NCI-H1417 (cell line): ENCODE measurements at regions not wholly inside any gene's neighbourhood (a gene's known extent, or its start where the extent isn't known, plus 50 kb on each side); places are given as distances from the start of the nearest gene placed in this dataset.

Experiments
- DNase-seq, 3 experiments: peaks; one replicate each; lab custom pipeline; 2025; lab: John Stamatoyannopoulos, UW

DNA sequence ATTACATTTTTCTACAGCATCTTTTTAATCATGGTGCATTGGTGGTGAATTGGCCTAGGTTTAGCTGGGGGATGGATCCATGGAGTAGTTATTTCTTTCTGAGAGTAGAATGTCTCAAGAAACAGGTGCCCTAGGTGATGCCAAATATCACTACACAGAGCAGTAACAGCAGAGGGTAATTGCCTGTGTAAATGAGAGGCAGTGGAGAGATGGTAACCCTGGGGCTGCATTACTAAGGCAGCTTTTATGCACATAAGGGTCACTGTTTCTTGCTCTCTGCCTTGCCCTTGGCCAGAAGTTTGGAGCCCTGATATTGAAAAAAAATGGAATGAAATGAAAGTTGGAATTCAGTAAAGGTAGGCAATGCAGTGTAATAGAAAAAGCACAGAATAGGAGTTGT is 604.0 kb downstream of the NOVA1 start:
- DNase-seq = no peak

DNA sequence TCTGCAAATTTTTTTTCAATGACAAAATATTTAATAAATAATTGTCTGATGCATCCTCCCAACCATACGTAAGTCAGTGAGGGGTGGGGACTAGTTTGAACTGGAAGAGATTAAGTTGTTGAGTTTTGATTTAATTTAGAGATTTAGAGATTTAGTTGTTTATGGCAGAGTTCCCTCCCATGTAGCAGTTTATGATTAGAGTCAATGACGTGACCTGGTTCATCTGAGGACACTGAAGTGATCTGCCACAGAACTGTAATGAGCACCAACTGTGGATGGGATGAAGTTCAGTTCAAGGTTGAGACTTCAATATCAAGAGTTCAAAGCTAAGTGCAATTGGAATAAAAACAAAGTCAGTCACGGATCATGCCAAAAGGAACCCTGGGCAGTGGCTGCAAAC is 609.3 kb downstream of the NOVA1 start:
- no peak for DNase-seq

DNA sequence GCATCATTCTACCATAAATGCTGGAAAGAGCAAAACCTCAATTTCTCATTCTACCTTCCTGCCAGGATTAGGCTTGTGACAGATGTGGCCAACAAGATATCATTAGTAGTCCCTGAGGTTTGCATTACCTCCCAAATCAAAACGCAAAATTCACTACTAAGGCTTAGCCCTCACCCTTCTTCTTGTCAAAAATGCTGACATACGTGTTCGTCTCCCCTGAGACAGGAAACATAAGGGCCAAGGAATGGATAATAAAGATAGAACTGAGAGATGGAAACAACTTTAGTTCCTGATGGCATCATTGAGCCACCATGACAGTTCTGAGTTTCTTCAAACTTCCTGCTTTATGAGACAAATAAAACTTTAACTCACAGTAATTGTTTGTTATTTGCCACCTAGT is 642.1 kb downstream of the NOVA1 start:
- DNase-seq = no peak

DNA sequence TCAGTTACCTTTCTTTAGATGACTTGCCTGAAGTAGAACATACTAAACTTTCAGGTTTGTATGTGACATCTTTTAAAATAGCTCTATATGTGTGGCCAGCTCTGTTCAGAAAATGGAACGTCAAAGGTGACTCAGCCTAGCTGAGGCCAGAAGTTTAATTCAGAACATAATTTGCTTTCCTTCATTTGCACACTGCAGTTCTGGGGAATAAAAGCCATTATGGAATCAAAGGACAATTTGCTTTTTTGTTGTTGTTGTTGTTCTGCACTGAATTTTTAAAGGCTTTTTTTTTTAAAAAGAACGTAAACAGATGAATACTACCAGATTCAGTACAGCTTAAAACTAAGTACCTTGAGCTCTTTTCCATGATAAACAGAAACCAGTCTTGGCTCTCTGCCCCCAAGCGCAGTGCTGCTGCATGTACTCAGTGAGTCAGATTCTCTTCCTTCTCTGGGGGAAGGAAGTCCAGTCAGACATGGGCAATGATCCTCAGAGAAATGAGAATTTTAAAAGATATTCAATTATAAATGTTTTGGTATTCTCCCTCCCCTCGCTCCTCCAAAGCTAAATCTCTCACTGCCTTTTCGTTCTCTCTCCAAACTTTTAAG is 644.2 kb downstream of the NOVA1 start:
- DNase-seq = no peak

DNA sequence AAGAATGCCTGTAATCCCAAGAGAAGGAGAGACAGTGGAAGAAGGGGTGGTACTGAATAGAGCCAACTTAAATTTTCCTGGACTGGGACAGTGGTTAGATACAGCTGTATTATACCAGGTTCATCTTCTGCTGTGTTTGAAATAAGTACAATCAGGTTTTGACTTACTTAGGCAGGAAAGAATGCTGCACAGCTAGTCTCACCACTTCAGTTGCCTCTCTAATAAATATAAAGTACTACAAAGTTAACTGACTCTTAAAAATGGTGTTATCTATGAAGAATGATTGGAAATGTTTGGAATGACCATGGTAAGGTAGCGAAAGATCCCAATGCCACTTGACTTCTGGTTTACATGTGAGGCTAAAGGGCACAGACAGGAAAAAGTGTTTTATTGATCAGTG is 652.1 kb downstream of the NOVA1 start:
- no peak for DNase-seq

DNA sequence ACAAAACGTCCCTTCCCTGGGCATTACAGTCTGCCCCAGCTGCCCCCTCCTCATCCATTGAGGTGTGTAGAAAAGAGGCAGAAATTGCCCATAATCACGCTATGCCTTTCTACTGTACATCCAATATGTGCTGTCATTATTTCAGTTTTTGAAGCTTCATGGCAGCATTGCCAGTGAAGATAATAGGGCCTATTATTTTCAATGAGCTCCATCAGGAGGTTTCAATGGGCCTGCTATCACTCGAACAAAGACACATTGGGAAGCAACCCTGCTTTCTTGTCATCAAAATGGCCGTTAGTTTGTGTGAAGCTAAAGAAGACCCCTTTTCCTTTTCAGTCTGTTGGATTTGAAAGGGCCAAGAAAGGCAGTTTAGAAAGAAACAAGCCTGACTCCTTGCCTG is 653.8 kb downstream of the NOVA1 start:
- DNase-seq = no peak

DNA sequence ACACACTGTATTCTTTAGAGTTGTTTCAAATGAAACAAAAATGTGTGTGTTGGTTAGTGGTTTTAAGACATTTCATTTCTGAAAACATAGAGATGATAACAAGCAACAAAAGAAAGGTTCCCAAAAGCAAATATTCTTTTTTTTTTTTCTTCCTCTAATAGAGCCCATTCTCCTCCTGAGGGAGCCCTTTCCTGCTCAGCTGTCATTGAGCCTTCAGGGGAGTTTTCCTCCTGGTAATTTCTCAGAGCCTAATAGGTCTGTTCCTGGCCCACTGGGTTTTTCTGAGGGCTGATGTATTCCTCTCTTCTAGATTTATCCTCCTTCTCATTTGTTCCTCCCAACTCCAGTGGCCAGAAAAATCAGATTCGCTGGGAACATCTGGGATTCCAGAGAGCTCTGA is 654.5 kb downstream of the NOVA1 start:
- no peak for DNase-seq

DNA sequence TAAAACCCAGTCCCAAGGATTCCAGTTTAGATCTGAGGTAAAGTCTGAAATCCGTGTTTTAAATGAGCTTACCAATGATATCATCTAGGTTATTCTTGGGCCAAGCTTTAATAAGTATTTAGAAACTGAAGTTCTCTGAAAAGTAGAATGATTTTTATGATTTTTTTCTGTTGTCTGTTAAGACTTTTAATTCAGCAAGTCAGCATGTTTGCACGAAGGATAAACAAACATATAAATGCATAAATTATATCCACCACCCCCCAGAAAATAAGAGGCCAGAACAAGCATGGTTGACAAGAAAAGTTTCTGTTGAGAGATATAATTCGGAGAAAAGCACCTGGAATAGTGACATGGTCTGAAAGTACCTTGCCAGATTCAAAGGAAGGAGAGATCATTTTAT is 655.7 kb downstream of the NOVA1 start:
- DNase-seq = no peak

DNA sequence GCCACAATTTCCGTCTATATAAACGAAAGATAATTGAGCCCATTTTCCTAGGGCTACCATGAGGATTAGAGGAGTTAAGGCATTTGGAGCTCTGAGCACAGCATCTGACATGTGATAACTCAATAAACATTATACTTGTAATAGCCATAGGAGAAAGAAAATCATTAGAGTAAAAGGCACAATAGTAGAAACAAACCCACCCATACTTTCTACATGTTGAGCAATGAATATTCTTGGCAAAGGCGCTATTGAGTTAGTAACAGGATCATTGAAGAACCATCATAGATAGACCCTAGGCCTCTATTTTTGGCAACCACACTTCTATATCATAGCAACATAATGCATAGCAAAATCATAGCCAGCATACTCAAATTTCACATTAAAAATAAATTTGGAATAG is 664.1 kb downstream of the NOVA1 start:
- no peak for DNase-seq

DNA sequence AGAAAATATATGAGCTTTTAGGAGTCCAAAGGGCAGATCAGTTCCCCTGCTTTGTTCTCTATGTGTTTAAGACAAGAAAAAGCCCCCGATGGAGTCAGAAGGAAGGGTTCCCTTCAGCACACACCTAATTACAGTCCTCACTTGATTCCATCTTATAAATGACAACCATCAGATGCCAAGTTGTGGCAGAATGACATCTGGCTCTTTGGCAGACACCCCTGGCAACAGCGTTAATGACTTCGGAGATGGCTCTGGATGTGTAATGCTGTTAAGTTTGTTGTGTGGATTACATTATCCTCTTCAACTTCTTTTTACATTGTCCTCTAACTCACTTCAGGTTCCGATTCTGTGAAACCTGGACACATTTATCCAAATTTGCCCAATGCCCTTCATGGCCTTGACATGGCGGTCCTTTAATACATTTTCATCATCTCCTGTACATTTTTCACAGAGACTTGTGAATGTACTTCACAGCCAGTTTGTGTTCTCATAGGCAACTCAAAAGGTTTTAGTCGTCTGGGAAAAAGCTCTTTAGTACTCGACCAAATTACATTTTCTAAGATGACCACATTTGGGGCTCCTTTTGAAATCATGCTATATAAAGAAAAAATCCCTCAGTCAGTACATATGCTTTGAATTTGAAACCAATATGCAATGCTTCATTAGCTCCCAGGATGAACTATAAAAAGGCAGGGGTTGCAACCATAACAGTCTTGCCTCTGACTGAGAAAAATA is 667.8 kb downstream of the NOVA1 start:
- no peak for DNase-seq

DNA sequence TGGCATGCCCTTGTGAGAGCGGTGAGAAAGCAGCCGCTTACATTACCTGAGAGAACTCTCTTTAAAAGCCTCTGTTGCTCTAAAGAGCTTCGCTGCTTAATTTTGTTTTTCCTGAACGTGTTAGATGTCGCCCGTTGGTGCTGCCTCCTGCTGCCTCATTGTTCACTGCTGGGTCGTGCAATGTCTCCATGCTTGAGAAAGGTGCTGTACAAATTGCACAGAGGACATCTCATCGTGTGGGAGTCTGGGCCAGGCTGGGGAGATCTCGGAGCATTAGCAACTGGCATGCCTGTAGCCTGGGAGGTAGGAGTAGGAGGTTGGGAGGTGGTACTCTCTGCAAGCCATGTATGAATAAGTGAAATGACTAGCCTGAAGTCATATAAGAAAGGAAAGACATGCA is 686.0 kb downstream of the NOVA1 start:
- DNase-seq = no peak

DNA sequence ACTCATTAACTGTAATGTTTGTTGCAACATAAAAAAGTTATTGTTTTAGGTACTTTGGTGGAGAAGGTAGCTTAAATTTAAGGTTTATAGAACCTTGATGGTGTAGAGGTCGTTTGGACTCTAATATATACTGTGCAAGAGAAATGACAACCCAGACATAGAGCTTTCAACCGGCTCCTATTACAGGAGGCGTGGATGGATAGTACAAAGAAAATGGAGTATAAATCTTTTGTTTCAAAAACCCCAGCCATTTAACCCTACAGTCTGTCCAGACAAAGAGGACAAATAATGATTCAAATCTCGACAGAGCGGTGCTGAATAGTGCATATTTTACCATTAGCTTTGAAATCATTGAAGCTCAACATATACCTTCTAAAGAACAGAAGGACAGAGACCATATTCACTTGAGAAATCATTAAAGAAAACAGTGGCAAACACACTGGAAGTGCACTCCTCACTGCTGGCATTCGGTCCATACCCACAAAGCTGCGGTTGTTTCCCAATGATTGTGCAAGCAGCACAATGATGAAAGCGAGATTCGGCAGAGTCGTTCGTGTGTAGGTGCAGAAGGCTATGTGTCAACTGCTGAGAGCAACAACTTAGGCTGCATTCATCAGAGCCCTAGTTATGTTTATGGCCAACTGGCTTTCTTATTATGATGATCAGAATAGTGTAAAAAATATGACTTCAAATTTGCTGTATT is 688.6 kb downstream of the NOVA1 start:
- no peak for DNase-seq

DNA sequence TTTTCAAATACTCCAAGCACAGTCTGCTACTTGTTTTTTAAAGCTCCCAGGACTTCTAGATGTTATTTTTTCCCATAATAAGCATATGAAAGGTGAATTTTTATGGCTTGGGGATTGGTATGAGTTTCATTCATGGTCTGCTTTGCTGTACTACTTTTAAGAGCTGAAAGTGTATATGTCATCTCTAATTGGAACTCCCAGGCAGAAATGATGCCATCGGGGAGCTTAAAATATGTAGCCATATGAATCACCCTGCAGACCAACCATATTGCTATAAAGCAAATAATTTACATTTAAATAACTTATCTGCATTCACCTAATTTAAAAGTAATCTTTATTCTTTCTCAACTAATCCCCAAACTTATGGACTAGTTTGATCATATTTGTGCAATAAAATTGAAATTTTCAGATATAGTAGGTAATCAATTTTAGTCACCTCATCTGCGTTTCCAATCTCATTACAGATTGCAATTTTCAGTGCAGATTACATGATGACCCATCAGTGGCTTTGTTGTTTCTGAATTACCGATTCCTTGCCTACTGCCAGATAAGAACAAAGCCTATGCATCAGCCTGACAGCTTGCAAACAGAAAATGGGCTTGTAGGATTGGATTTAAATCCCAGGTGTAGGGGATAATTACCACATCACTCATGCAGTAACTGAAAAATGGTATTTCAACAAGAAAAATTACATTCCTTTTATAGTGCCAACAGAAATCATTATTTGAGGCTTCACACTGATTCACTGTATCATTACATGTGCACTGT is 689.4 kb downstream of the NOVA1 start:
- no peak for DNase-seq

DNA sequence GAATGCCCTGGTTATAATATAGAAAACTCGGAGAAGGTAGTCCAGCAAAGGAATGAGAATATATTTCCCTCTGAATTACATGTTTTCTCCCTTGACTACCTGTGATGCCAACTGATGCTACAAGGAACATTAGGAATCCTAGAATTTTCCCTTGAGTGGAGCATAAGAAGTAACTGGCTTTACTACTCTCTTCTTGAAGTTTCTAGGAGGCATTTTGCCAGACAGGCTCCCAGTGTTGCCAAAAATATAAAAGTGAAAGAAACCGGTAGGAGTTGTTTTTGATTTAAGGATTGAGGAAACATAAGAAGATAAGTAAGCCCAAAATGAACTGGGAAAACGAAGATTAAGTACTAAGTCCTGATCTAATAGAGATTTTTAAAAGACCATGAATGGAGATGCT is 693.4 kb downstream of the NOVA1 start:
- DNase-seq = no peak

DNA sequence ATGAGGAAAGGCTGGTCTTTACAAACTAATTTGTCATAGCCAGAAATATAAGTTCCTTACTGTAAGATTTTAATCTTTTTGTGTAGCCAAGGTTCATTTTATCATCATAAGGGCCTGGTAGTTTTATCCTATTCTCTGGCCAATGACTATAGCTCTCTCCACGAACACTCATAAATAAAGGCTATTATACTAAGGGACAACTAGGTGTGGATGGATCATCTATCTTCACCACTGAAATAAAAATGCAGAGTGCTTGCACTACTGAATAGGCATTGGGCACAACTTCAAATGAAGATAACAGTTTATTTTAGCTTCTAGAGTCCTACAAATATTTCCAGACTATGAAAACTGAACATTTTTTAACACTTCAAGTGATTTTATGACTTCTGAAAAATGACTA is 698.6 kb downstream of the NOVA1 start:
- DNase-seq = no peak

DNA sequence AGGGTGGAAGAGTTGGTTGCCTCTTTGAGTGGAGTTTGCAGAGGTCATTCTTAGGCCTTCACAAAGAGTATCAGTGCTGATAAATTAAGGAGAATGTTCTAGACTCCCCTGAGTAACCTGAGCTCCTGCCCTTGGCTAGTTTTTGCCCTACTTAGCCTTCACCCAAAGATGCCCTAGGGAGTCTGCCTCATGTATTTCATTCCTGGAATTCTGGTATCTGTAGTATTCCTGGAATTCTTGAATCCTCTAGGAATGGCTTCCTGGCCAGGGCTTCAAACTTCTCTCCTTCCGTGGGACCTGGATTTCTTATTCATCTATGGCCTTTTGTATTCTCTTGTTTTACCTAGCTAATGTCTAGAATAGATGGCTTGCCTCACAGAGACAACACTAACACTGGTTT is 701.1 kb downstream of the NOVA1 start:
- DNase-seq = no peak

DNA sequence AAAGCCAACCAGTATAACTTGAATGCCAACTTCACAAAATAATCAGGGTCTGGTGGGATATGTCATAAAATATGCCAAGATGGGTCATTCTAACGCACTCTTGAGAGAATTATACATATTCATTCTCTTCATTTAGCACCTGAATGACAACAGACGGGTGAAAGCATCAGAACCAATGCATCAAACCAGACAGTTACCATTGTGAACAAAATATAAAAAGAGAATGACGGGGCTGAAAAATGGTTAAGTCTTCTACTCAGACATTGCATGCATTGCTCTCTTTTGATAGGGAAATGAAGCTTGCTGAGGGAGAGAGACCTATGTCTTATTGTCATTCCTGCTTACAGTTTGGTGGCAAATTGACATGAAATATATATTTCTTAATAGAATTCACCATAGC is 702.1 kb downstream of the NOVA1 start:
- DNase-seq = no peak

DNA sequence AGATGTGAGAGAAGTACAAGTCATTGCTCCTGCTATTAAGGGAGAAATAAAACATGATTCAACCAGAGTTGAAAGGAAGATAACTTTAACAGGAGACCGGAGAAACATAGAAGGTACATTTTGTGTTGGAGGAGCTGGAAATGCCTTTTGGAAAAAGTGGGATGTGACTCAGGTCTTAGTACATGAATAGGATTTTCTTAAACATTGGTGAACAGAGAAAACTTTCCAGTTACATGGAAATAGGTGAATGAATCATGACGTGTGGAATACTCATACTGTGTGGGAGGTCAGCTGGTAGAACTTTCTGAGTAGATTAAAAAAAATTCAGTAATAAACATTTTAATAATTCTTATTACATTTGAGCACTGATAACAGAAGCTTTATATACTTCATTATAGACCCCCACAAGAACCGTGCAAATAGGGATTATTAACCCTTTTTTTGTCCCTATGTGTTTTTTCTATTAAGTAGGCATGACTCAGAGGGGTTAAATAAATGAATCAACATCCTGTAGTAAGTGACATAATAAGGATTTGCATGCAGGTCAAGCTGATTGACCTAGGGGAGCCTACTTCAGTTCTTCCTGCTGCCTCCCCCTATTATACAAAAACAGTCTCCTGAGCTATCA is 710.5 kb downstream of the NOVA1 start:
- no peak for DNase-seq

DNA sequence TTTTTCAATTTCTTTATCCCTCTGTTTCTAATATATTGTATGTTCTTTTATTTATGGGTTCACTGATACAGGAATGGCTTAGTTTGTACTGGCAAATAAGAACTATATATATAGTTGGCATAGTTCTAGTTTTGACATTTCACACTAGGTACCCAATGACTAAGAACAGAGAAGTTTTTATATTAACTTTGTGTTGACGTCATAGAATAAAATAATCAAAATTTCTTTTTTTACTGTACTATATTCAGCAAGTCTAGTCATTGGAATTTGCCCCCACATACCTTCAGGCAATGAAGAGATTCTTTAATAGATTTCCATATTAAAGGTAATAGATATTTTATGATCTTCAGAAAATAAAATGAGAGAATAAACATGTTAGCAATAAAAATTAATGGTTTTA is 713.2 kb downstream of the NOVA1 start:
- DNase-seq = no peak

DNA sequence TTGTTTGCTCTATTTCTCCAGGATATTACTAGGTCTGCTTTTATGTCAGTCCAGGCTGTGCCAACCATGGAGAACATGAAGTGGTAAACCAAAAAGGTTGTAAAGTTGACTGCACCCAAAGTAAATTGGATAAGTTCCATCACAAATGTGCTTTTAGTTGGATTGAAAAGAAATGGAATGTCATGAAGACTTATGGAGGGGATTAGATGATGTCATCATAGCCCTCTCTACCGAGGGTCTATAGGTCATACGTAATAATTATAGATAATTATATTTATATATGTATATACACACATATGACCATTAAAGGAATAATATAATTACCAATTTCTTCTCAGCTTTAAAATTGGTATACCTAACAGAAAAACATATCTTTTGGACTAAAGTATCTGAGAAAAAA is 714.9 kb downstream of the NOVA1 start:
- DNase-seq = no peak

DNA sequence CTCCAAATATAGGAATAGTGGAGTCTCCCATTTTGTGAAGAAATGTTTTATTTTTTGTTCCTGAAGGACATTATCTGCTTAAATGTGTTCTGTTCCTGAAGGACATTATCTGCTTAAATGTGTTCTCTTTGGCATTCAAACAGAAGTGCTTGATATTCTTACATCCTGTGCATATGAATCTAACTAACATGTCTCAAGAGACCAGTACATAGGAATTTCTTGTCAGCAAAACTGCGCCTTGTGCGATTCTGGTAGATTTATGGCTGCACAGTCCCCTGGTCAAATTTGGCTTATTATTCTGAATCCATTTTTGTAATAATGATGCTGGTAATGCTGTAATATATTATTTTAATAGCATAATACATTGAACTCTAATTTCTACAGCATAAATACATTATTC is 722.4 kb downstream of the NOVA1 start:
- DNase-seq = no peak

DNA sequence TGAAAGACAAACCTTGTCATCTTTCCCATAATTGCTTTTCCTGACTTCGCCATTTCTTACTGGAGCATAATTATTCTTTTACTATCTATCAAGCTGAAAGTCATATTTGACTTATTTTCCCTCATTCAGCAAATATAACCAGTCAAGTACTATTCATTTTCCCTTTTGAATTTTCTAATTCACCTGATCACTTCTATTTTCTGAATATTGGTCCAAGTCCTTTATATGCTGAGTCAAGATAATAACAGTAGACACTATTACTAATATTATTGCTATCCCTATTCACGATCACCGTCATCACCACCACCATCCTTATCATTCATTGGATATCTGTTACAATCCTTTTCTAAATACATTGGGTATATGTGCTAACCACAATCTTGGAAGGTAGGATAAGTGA is 728.0 kb downstream of the NOVA1 start:
- no peak for DNase-seq
